Caco-2 (cell line): ENCODE measurements at regions not wholly inside any gene's neighbourhood (a gene's known extent, or its start where the extent isn't known, plus 50 kb on each side); places are given as distances from the start of the nearest gene placed in this dataset.

Experiments
- BruUV-seq: library from RNA; stranded (reverse); fragments of 400-500 nt; replicated peaks from 2 replicates; lab custom pipeline; 2021; lab: Mats Ljungman, UMichigan
- CTCF ChIA-PET: fragments of 300-600 bp; sonication (Branson Sonifier 250); formaldehyde crosslinking; loops from one replicate; lab custom pipeline; 2022; ENCODE audit warnings: antibody characterized with exemption; lab: Charles Lee
- POLR2A ChIA-PET: fragments of 300-600 bp; sonication (Branson Sonifier 250); formaldehyde crosslinking; loops from one replicate; lab custom pipeline; 2022; ENCODE audit warnings: antibody characterized with exemption; lab: Charles Lee
- DNase-seq, 2 experiments: peaks; one replicate each; pipeline versions ENCODE4 v3.0.0 to v3.0.0-alpha.2; 2020 to 2022
- H3K27me3 ChIP-seq: replicated peaks from 2 replicates; pipeline ENCODE4 v1.6.0; 2011; ENCODE audit warnings: low read length; ENCODE audit not compliant: control insufficient read depth, insufficient read depth
- H3K36me3 ChIP-seq: 2 replicates; pipeline ENCODE4 v1.5.1; 2011; ENCODE audit warnings: low read length; ENCODE audit not compliant: control insufficient read depth, insufficient read depth
- H3K4me1 ChIP-seq: fragments of 250-450 bp; sonication (Bioruptor Pico); 2 replicates; pipeline ENCODE4 v1.5.1; 2020; ENCODE audit warnings: mild to moderate bottlenecking
- H3K4me3 ChIP-seq: 2 replicates; pipeline ENCODE4 v1.5.1; 2011; ENCODE audit warnings: low read depth, mild to moderate bottlenecking, control low read depth, low read length
- H3K9me3 ChIP-seq: fragments of 250-450 bp; sonication (Bioruptor Pico); 2 replicates; pipeline ENCODE4 v1.5.1; 2020; ENCODE audit warnings: mild to moderate bottlenecking, moderate library complexity
- H3K27ac Mint-ChIP-seq: one replicate; pipeline ENCODE4 v1.8.0; 2022; ENCODE audit warnings: mixed read lengths; ENCODE audit not compliant: unreplicated experiment
- H3K27me3 Mint-ChIP-seq: one replicate; pipeline ENCODE4 v1.8.0; 2022; ENCODE audit warnings: mixed read lengths; ENCODE audit not compliant: insufficient read depth, unreplicated experiment
- H3K36me3 Mint-ChIP-seq: one replicate; pipeline ENCODE4 v1.8.0; 2022; ENCODE audit warnings: mild to moderate bottlenecking, mixed read lengths; ENCODE audit not compliant: insufficient read depth, unreplicated experiment
- H3K4me1 Mint-ChIP-seq: one replicate; pipeline ENCODE4 v1.8.0; 2022; ENCODE audit warnings: low read depth, mixed read lengths; ENCODE audit not compliant: unreplicated experiment
- H3K4me3 Mint-ChIP-seq: one replicate; pipeline ENCODE4 v1.8.0; 2022; ENCODE audit warnings: mild to moderate bottlenecking, moderate library complexity, mixed read lengths; ENCODE audit not compliant: unreplicated experiment
- H3K9me3 Mint-ChIP-seq: one replicate; pipeline ENCODE4 v1.8.0; 2022; ENCODE audit warnings: mixed read lengths; ENCODE audit not compliant: unreplicated experiment
- intact Hi-C: fragments of 100-400 bp; cut with micrococcal nuclease; formaldehyde crosslinking; loops from one replicate; pipeline ENCODE4 v1.10.0; 2022; ENCODE audit not compliant: unreplicated experiment
- TF ChIP-seq, protein P1 (sequence below), 2 experiments: fragments of 200-600 bp in 1 of 2; IDR thresholded peaks; 1 replicate in 1 of 2; 2 replicates in 1 of 2; pipeline versions ENCODE4 v1.5.1 to v1.8.0; 2011 to 2022; ENCODE audit warnings: antibody characterized with exemption in 1 of 2, control low read depth in 1 of 2, inconsistent platforms in 1 of 2, low read depth in 1 of 2, low read length in 1 of 2, mild to moderate bottlenecking in 1 of 2, moderate library complexity in 1 of 2; ENCODE audit not compliant: insufficient read depth in 1 of 2, severe bottlenecking in 1 of 2, unreplicated experiment in 1 of 2

DNA sequence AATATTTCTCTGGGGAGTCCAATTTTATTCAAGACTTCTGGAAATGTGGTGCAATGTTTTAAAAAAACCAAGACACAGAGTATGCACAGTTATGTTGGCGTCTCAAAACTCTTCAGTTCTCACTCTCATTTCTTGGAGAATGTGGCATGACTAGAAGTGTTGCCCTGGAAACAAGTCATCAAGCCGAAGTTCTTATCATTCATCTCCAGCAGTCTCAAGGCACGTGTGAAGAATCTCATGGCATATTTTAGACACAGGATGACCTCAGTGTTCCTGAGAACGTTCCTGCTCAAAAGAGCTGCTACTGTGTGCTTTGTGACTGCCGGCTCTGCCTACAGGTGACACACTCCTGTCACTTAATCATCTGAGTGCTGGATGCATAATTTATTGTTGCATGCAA is 147.4 kb upstream of the IRX4 start:
- DNase-seq: no peak
- TF ChIP-seq, protein P1, sequence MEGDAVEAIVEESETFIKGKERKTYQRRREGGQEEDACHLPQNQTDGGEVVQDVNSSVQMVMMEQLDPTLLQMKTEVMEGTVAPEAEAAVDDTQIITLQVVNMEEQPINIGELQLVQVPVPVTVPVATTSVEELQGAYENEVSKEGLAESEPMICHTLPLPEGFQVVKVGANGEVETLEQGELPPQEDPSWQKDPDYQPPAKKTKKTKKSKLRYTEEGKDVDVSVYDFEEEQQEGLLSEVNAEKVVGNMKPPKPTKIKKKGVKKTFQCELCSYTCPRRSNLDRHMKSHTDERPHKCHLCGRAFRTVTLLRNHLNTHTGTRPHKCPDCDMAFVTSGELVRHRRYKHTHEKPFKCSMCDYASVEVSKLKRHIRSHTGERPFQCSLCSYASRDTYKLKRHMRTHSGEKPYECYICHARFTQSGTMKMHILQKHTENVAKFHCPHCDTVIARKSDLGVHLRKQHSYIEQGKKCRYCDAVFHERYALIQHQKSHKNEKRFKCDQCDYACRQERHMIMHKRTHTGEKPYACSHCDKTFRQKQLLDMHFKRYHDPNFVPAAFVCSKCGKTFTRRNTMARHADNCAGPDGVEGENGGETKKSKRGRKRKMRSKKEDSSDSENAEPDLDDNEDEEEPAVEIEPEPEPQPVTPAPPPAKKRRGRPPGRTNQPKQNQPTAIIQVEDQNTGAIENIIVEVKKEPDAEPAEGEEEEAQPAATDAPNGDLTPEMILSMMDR (IDR thresholded peaks at IDR 0.05; ENCODE audit: insufficient read depth in 1 of 2, low read depth in 1 of 2, low read length in 1 of 2, severe bottlenecking in 1 of 2, unreplicated experiment in 1 of 2): no peak
- peaks cover 12% of the 10 kb centered on the region for H3K9me3 Mint-ChIP-seq
- Histone ChIP-seq H3K9me3 (peaks cover 6% of the 10 kb centered on the region; the same call in 1 of the 2 replicates), H3K4me3 (no peak overlapping the region), H3K36me3 (no peaks in the 10 kb centered on the region), H3K4me1 (no peaks in the 10 kb centered on the region), H3K27me3 (no peaks in the 10 kb centered on the region; the same call in 1 of the 2 replicates)
- no peaks in the 10 kb centered on the region for H3K4me1 Mint-ChIP-seq
- ChIA-PET POLR2A (no interaction called here), CTCF (no interaction called here)
- no peak overlapping the region for H3K27ac Mint-ChIP-seq
- no peaks in the 10 kb centered on the region for H3K36me3 Mint-ChIP-seq
- BruUV-seq: no TSS peak
- intact Hi-C loops: no loop called here
- H3K27me3 Mint-ChIP-seq: peaks cover 31% of the 10 kb centered on the region
- H3K4me3 Mint-ChIP-seq: no peak overlapping the region

- H3K9me3 Mint-ChIP-seq: peaks cover 12% of the 10 kb centered on the region
- Histone ChIP-seq H3K36me3 (no peaks in the 10 kb centered on the region), H3K9me3 (peaks cover 6% of the 10 kb centered on the region; the same call in 1 of the 2 replicates), H3K4me3 (no peak overlapping the region), H3K4me1 (no peaks in the 10 kb centered on the region), H3K27me3 (no peaks in the 10 kb centered on the region; the same call in 1 of the 2 replicates)
- intact Hi-C loops: no loop called here
- DNase-seq: no peak
- H3K27me3 Mint-ChIP-seq: peaks cover 32% of the 10 kb centered on the region
- H3K4me1 Mint-ChIP-seq: no peaks in the 10 kb centered on the region
- no peak overlapping the region for H3K27ac Mint-ChIP-seq
- no peak overlapping the region for H3K4me3 Mint-ChIP-seq
- TF ChIP-seq, protein P1 (IDR thresholded peaks at IDR 0.05; ENCODE audit: insufficient read depth in 1 of 2, low read depth in 1 of 2, low read length in 1 of 2, severe bottlenecking in 1 of 2, unreplicated experiment in 1 of 2): no peak
- no peaks in the 10 kb centered on the region for H3K36me3 Mint-ChIP-seq
- ChIA-PET CTCF (no interaction called here), POLR2A (no interaction called here)
- no TSS peak for BruUV-seq
These were observed 146.5 kb upstream of the IRX4 start for GRCh38 chr5:2029206-2029605.

GRCh38 chr5:2027790-2028189 is 145.1 kb upstream of the IRX4 start:
- H3K36me3 ChIP-seq: no peaks in the 10 kb centered on the region
- H3K27me3 ChIP-seq: no peaks in the 10 kb centered on the region; the same call in 1 of the 2 replicates
- CTCF ChIA-PET: no interaction called here
- POLR2A ChIA-PET: no interaction called here
- no peaks in the 10 kb centered on the region for H3K4me1 Mint-ChIP-seq
- H3K27ac Mint-ChIP-seq: no peak overlapping the region
- no peaks in the 10 kb centered on the region for H3K36me3 Mint-ChIP-seq
- H3K4me3 ChIP-seq: no peak overlapping the region
- H3K27me3 Mint-ChIP-seq: peaks cover 24% of the 10 kb centered on the region
- peaks cover 12% of the 10 kb centered on the region for H3K9me3 Mint-ChIP-seq
- no peaks in the 10 kb centered on the region for H3K4me1 ChIP-seq
- no peak for DNase-seq
- H3K4me3 Mint-ChIP-seq: no peak overlapping the region
- no TSS peak for BruUV-seq
- peaks cover 6% of the 10 kb centered on the region; the same call in 1 of the 2 replicates for H3K9me3 ChIP-seq
- intact Hi-C loops: no loop called here
- TF ChIP-seq, protein P1 (IDR thresholded peaks at IDR 0.05; ENCODE audit: insufficient read depth in 1 of 2, low read depth in 1 of 2, low read length in 1 of 2, severe bottlenecking in 1 of 2, unreplicated experiment in 1 of 2): no peak
